Sigmoid colon (tissue), 6 donors: ENCODE measurements at regions not wholly inside any gene's neighbourhood (a gene's known extent, or its start where the extent isn't known, plus 50 kb on each side); places are given as distances from the start of the nearest gene placed in this dataset.
"Not testable (repeated sequence)": the region's sequence is repeated elsewhere in the genome, so short reads cannot be mapped to it uniquely, and the experiment has no call there.

ENCODE experiments used
- DNase-seq: peaks from one replicate; pipeline ENCODE4 v3.0.0-alpha.2; 2019
- H3K27ac ChIP-seq, 4 donors: fragments of 200-600 bp; sonication (generic); one replicate each; pipeline ENCODE4 v1.5.1; 2016 to 2019; ENCODE audit warnings: mild to moderate bottlenecking in 1 of 4
- H3K27me3 ChIP-seq, 3 donors: fragments of 200-600 bp; sonication (generic); one replicate each; pipeline ENCODE4 v1.5.1; 2019; ENCODE audit warnings: mild to moderate bottlenecking in 1 of 3
- H3K36me3 ChIP-seq, 4 donors: fragments of 200-600 bp; sonication (generic); one replicate each; pipeline ENCODE4 v1.5.1; 2016 to 2019
- H3K4me1 ChIP-seq, 4 donors: fragments of 200-600 bp; sonication (generic); one replicate each; pipeline ENCODE4 v1.5.1; 2017 to 2019
- H3K4me3 ChIP-seq, 4 donors: fragments of 200-600 bp; sonication (generic); one replicate each; pipeline ENCODE4 v1.5.1; 2017 to 2019; ENCODE audit warnings: mild to moderate bottlenecking in 2 of 4, moderate library complexity in 1 of 4
- H3K9me3 ChIP-seq, 4 donors: fragments of 200-600 bp in 3 of 4; sonication (generic) in 3 of 4; one replicate each; pipeline versions ENCODE4 v1.5.1 to v1.6.1; 2013 to 2019
- CTCF ChIP-seq, 4 experiments: fragments of 450-650 bp in 3 of 4; fragments of 200-600 bp in 1 of 4; IDR thresholded peaks; one replicate each; pipeline ENCODE4 v1.5.1; 2016 to 2019; ENCODE audit warnings: antibody characterized with exemption in 4 of 4, mild to moderate bottlenecking in 3 of 4, moderate library complexity in 2 of 4
- EP300 ChIP-seq, 4 donors: sonication (generic); formaldehyde crosslinking; IDR thresholded peaks; one replicate each; pipeline ENCODE4 v1.6.1; 2017; ENCODE audit warnings: antibody characterized with exemption in 4 of 4
- POLR2A ChIP-seq, 2 donors: fragments of 450-650 bp; IDR thresholded peaks; one replicate each; pipeline ENCODE4 v1.6.1; 2016; ENCODE audit warnings: antibody characterized with exemption in 2 of 2, mild to moderate bottlenecking in 2 of 2, moderate library complexity in 2 of 2
- POLR2AphosphoS5 ChIP-seq, 4 donors: sonication (generic); formaldehyde crosslinking; IDR thresholded peaks; one replicate each; pipeline ENCODE4 v1.6.1; 2017; ENCODE audit warnings: antibody characterized with exemption in 4 of 4
- WGBS, 2 donors: extraction: QIAGEN DNeasy Blood & Tissue Kit; methylation state at CpG; one replicate each; pipeline ENCODE4 v1.1.7; 2013; 5-methylcytosine and 5-hydroxymethylcytosine counted together
- intact Hi-C: fragments of 100-400 bp; cut with DNase I; formaldehyde crosslinking; loops from one replicate; pipeline ENCODE4 v1.15.1; 2023
- donor health status: healthy with polysubstance abuse.
- donor health status: healthy.

GRCh38 chr21:31420354-31420753 lies 76.3 kb upstream of the TIAM1 start:
- H3K4me1 ChIP-seq: no peaks in the 10 kb centered on the region
- TF ChIP-seq EP300 (IDR thresholded peaks at IDR 0.05) (no peak), POLR2AphosphoS5 (IDR thresholded peaks at IDR 0.05) (no peak), CTCF (IDR thresholded peaks at IDR 0.05) (no peak), POLR2A (IDR thresholded peaks at IDR 0.05) (no peak)
- no peak overlapping the region for H3K4me3 ChIP-seq
- no peak overlapping the region for H3K27ac ChIP-seq
- no peaks in the 10 kb centered on the region for H3K36me3 ChIP-seq
- no peak for DNase-seq
- intact Hi-C loops: no loop called here
- no peaks in the 10 kb centered on the region for H3K9me3 ChIP-seq
- 75 to 84% methylated on average over 1 of the region's 1 CpG for WGBS, 2 donors
- no peaks in the 10 kb centered on the region for H3K27me3 ChIP-seq

DNA sequence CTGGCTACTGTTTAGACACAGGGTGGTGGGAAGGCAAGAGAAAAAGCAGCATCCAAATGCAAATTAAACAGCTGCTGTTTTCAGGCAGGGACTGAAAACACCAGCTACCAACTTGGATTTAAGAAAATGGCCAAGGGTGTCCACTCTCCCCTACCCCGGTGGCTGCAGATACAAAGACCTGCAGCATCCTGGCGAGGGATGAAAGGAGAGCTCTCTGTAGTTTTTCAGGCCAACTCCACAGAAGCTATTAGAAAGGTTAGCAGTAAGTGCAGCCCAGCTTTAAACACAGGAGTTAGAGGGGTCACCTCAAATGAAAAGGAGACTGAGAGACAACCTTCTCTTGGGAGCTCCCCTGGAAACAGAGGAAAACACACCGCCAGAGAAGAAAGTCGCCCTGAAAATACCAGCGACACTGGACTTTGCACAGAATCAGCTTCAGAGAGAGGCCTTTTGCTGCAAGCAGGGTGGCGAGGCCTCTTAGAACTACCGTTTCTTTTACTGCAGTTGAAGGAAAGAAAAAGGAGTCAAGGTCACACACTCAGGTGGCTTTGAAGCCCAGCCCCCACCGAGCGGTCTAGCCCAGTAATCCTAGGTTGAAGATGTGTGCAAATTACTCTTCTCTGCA lies 74.4 kb upstream of the TIAM1 start:
- no peak overlapping the region for H3K4me3 ChIP-seq
- no peak for DNase-seq
- TF ChIP-seq POLR2AphosphoS5 (IDR thresholded peaks at IDR 0.05) (no peak), POLR2A (IDR thresholded peaks at IDR 0.05) (no peak), EP300 (IDR thresholded peaks at IDR 0.05) (no peak), CTCF (IDR thresholded peaks at IDR 0.05) (no peak)
- H3K27ac ChIP-seq: no peak overlapping the region
- no peaks in the 10 kb centered on the region for H3K9me3 ChIP-seq
- 79 to 83% methylated on average over 9 of the region's 9 CpGs for WGBS, 2 donors
- intact Hi-C loops: no loop called here
- no peaks in the 10 kb centered on the region for H3K27me3 ChIP-seq
- H3K36me3 ChIP-seq: no peaks in the 10 kb centered on the region
- H3K4me1 ChIP-seq: no peaks in the 10 kb centered on the region

DNA sequence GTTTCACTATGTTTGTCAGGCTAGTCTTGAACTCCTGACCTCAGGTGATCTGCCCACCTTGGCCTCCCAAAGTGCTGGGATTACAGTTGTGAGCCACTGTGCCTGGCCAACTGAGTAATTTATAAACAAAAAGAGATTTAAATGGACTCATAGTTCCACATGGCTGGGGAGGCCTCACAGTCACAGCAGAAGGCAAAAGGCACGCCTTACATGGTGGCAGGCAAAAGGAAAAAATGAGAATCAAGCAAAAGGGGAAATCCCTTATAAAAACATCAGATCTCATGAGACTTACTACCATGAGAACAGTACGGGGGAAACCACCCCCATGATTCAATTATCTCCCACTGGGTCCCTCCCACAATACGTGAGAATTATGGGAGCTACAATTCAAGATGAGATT lies 73.2 kb upstream of the TIAM1 start:
- H3K27me3 ChIP-seq, intact Hi-C loops, H3K4me3 ChIP-seq, H3K4me1 ChIP-seq, DNase-seq, H3K36me3 ChIP-seq, H3K27ac ChIP-seq, H3K9me3 ChIP-seq: not testable (repeated sequence)
- WGBS, 2 donors: 78 to 93% methylated on average over 3 of the region's 3 CpGs

- H3K27me3 ChIP-seq: no peaks in the 10 kb centered on the region
- H3K27ac ChIP-seq: no peak overlapping the region
Observed at GRCh38 chr21:31416465-31416864, 72.4 kb upstream of the TIAM1 start.

More at GRCh38 chr21:31416465-31416864, 72.4 kb upstream of the TIAM1 start:
- TF ChIP-seq EP300 (IDR thresholded peaks at IDR 0.05) (no peak), CTCF (IDR thresholded peaks at IDR 0.05) (no peak), POLR2A (IDR thresholded peaks at IDR 0.05) (no peak), POLR2AphosphoS5 (IDR thresholded peaks at IDR 0.05) (no peak)
- intact Hi-C loops: no loop called here
- Histone ChIP-seq H3K36me3 (no peaks in the 10 kb centered on the region), H3K4me3 (no peak overlapping the region), H3K9me3 (no peaks in the 10 kb centered on the region), H3K4me1 (no peaks in the 10 kb centered on the region)
- DNase-seq: no peak
- WGBS, 2 donors: 96 to 97% methylated on average over 2 of the region's 2 CpGs
